HG03565 (cell line): ENCODE measurements at regions not wholly inside any gene's neighbourhood (a gene's known extent, or its start where the extent isn't known, plus 50 kb on each side); places are given as distances from the start of the nearest gene placed in this dataset.

Experiments
- ATAC-seq: cut with Tn5 transposase; IDR thresholded peaks from one replicate; pipeline ENCODE4 v1.9.1; 2021; ENCODE audit warnings: mild to moderate bottlenecking, moderate library complexity; ENCODE audit not compliant: unreplicated experiment

- no peak for ATAC-seq
These were observed 96.1 kb upstream of the PLXNA4 start for GRCh38 chr7:132672200-132672990.

- no peak for ATAC-seq
These were observed 90.5 kb upstream of the PLXNA4 start for GRCh38 chr7:132666774-132667172.

- no peak for ATAC-seq
These were observed 90.0 kb upstream of the PLXNA4 start for GRCh38 chr7:132666071-132666773.

- no peak for ATAC-seq
These were observed 80.8 kb upstream of the PLXNA4 start for GRCh38 chr7:132656846-132657776.

GRCh38 chr7:132656341-132656740 is 80.1 kb upstream of the PLXNA4 start:
- no peak for ATAC-seq

- ATAC-seq, result no peak
These were observed 79.0 kb upstream of the PLXNA4 start for GRCh38 chr7:132655131-132655727.

- ATAC-seq, result peak; percentile 56
These were observed 77.9 kb upstream of the PLXNA4 start for GRCh38 chr7:132654150-132654549.

- ATAC-seq, result no peak
These were observed 77.2 kb upstream of the PLXNA4 start for GRCh38 chr7:132653366-132653930.

GRCh38 chr7:132652507-132652906 is 76.2 kb upstream of the PLXNA4 start:
- ATAC-seq, result no peak

- ATAC-seq, result no peak
These were observed 74.2 kb upstream of the PLXNA4 start for GRCh38 chr7:132650498-132650897.

- no peak for ATAC-seq
These were observed 71.0 kb upstream of the PLXNA4 start for GRCh38 chr7:132647311-132647710.

- ATAC-seq, result no peak
These were observed 69.8 kb upstream of the PLXNA4 start for GRCh38 chr7:132646052-132646451.

- ATAC-seq, result no peak
These were observed 67.0 kb upstream of the PLXNA4 start for GRCh38 chr7:132643302-132643701.

GRCh38 chr7:132641238-132641637 is 65.0 kb upstream of the PLXNA4 start:
- ATAC-seq, result no peak

- ATAC-seq, result no peak
These were observed 63.7 kb upstream of the PLXNA4 start for GRCh38 chr7:132639983-132640382.

- no peak for ATAC-seq
These were observed 61.7 kb upstream of the PLXNA4 start for GRCh38 chr7:132638000-132638399.

GRCh38 chr7:132636581-132636980 is 60.3 kb upstream of the PLXNA4 start:
- no peak for ATAC-seq

GRCh38 chr7:132635127-132635526 is 58.9 kb upstream of the PLXNA4 start:
- no peak for ATAC-seq

GRCh38 chr7:132630834-132631233 is 54.6 kb upstream of the PLXNA4 start:
- ATAC-seq, result no peak
